8988T (cell line): ENCODE measurements at regions not wholly inside any gene's neighbourhood (a gene's known extent, or its start where the extent isn't known, plus 50 kb on each side); places are given as distances from the start of the nearest gene placed in this dataset.

Experiments used
- DNase-seq: peaks from one replicate; pipeline ENCODE4 v3.0.0; 2011

DNA sequence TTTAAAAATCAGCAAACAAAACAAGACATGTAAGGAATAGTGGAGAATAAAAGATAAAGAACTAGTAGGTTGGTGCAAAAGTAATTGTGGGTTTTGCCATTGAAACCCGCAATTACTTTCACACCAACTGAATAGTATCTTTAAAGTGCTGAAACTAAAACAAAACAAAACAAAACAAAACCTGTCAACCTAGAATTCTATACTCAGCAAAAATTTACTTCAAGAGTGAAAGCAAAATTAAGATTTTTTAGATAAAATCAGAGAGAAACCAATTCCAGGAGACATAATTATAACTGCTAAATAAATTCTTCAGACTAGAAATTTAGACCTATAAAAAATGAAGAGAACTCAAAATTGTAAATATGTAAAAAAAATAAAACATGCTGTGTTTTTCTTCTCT, 114.0 kb upstream of the TSPAN2 start:
- no peak for DNase-seq

DNA sequence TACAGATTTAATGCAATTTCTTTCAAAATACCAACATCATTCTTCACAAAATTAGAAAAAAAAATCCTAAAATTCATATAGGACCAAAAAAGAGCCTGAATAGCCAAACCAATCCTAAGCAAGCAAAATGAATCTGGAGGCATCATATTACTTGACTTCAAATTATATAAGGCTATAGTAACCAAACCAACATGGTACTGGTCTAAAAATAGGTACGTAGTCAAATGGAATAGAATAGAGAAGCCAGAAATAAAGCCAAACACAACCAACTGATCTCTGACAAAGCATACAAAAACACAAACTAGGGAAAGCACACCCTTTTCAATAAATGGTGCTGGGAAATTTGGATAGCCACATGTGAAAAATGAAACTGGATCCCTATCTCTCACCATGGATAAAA, 112.3 kb upstream of the TSPAN2 start:
- DNase-seq: no peak

DNA sequence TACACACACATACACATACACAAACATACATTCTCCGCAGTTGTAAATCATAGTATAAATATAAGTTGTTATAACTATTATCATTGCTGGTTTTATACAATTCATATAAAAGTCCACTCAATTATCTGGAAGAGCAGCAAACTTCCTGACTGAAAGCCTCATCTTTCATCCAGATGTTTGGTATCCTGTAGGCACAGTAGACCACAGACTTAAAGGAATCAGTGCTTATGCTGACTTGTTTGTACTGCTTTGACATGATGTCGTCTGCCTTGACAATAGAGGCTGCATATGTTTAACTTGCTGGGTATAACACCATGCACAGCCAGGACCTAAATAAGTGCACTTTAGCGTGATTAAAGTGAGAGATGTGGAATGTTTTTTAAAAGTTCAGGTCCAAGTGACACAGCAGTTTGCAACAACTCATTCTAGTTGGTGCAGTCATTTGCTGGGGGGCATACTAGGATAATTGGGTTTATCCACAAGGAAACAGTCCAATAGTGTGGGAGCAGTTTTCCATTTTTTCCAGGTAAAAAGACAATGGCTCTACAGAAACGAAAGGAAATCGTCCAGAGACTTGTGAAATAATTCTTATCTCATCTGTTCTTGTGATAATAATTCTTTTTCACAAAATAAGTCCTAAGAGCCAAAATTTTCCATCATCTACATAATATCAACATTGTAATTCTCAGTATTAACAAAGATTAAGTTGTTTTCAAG, 110.3 kb upstream of the TSPAN2 start:
- no peak for DNase-seq

GRCh38 chr1:115198938-115199337, 109.6 kb upstream of the TSPAN2 start:
- no peak for DNase-seq

- no peak for DNase-seq
Measured at GRCh38 chr1:115196296-115196695, 107.0 kb upstream of the TSPAN2 start.

GRCh38 chr1:115194506-115194905, 105.2 kb upstream of the TSPAN2 start:
- no peak for DNase-seq

DNA sequence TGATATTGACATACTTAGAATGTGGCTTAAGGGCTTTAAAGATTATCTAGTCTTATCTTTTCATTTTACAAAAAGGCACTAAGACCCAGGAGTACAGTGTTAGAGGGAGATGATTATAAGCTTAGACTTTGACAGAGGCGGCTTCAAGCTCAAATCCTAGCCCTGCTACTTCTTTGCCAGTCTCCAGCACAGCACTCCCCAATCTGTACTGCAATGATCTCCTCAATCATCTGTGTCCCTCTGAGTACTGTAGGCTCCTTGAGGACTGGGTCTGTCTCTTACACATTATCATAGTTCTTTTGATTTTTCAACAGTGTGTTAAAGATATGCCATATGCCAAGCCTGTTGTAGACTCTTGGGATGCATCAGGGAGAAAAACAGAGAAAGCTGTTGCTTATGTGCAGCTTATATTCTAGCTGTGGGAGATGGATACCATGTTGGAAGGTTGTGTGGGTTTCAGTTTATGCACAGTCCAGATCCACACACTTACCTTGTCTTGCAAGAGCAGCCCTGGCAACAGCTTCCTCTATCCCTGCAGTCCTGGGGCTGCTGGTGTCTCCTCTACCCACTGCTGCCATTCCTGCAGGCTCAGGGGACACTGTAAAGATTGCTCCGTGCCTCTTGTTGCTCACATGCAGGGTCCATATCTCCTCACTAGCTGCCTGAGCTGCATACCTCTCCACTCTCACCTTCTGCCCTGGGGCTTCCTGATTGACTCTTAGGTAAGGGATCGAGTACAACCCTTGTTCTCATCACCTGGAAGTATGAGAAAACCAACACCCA, 103.9 kb upstream of the TSPAN2 start:
- no peak for DNase-seq

GRCh38 chr1:115192200-115192767, 103.0 kb upstream of the TSPAN2 start:
- no peak for DNase-seq

- DNase-seq: no peak
Measured at GRCh38 chr1:115191691-115192090, 102.4 kb upstream of the TSPAN2 start.

DNA sequence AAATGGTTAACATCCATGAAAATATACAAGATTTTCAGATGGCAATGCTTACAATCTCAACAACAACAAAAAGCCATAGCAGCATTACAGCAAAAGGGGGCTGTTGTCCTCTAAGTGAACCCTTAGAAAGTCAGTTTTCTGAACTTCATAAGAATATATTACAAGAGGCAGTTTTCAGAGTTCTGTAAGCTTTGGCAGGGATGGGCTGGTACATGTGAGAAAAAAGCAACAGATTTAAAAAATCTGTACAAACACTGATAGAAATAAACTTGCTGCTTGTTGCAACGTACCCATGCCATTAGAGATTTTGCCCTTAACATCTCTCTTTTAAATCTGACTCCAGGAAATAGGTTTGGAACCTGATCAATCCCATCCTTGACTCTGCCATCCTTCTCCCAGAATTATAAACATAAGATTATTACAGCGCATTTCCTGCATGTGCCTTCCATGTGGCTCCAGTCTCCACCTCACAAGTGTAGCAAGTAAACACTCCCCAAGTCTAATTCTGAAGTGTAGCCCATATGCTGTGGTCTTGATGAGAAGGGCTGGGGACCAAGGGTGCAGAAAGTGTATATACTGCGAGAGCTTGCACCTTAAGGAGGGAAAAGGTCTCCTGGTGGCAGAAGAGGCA, 101.4 kb upstream of the TSPAN2 start:
- no peak for DNase-seq

- no peak for DNase-seq
Measured at GRCh38 chr1:115189814-115190539, 100.7 kb upstream of the TSPAN2 start.

- DNase-seq: no peak
Measured at GRCh38 chr1:115188680-115189395, 99.5 kb upstream of the TSPAN2 start.

- no peak for DNase-seq
Measured at GRCh38 chr1:115186711-115187265, 97.5 kb upstream of the TSPAN2 start.

DNA sequence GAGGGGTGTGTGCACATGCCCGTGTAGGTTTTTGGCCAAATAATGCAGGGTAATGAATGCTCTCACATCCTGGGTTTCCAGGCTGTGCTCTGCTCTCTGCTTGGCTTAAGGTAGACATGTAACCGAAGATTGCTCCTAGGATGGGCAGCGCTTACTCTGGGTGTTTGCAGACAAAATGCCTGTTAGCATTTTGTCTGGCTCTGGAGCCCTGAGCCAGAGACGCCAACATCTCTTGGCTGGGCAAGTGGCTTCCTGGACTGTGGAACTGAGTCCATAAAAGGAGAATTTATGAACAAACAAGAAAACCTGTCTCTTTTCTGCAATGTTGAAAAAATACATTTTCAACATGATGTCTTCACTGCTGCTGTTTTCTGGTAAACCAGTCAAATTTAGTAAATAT, 96.0 kb upstream of the TSPAN2 start:
- no peak for DNase-seq

GRCh38 chr1:115184951-115185331, 95.6 kb upstream of the TSPAN2 start:
- DNase-seq: no peak

DNA sequence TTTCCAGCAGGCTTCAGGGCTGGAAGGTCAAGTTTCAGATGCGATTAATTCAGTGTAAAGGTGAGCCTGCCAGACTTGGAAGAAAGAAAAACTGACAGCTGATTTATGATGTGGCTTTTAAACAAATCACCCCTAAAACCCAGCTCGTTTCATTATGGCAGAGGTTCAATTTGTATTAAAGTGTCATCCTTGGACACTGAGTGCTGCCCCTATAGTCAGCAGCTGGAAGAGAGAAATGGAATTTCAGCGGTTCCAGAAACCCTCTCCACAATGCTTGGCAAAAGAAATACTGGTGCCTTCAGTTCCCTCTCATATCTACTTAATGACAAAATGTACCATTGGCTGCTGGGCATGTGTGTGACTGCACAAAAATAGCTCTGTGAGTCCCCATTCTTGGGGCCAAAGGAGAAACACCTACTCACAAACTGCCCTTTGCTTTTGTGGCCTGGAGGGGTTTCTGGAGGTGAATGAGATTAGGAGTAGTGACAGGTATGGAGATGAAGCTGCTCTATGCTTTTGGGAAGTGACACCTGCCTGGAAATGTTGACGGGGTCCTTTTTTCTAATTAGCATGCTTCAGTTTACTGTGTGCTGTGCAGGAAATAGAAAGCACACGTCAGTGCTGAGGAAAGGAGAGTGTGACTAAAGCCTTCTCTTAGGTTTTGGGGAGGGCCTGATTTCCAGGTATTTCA, 95.1 kb upstream of the TSPAN2 start:
- no peak for DNase-seq

- DNase-seq: no peak
Measured at GRCh38 chr1:115183721-115184259, 94.5 kb upstream of the TSPAN2 start.

DNA sequence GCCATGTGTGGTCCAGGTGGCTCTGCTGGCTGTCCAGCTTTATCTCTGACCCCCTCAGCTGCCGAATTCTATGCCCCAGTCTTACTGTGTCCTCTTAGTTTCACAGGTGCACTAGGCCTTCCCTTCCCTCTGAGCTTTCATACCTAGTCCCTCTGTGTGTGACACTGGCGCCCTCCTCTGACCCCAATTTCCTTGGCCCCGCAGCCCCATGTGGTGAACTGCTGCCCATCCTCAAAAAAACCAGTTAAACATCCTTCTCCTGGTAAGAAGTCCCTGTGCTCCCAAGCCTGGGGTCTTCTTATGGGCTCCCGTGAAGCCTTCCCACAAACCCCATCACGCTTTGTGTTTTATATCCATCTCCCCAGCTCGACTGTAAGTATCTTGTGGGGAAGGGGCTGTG, 93.9 kb upstream of the TSPAN2 start:
- no peak for DNase-seq

DNA sequence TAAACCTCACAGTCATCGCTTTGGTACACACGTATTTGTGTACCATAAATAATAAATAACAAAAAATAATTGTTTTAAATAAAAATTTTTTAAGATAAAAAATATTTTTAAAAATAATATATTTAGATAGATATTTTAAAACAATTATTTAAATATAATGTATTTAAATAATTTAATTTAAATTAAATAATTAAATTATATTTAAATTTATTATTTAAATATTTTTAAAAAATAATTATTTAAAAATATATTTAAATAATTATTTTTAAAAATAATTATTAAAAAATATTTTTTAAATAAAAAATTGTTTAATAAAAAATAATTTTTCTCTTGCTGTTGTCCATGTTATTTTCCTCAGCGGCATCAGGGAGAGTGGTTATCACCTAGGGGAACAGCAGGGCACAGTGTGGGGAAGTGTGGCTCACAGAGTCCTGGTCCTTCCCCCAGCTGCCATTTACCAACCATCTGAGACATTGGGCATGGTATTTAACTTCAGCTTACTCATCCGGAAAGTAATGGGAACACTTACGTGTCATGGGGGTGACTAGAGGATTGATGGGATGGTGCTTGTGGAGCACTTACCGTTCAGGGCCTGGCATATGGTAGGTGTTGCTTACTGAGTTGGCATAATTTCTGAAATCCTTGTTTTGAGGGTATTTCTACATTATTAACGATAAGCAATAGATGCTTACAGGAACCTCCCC, 92.9 kb upstream of the TSPAN2 start:
- no peak for DNase-seq

DNA sequence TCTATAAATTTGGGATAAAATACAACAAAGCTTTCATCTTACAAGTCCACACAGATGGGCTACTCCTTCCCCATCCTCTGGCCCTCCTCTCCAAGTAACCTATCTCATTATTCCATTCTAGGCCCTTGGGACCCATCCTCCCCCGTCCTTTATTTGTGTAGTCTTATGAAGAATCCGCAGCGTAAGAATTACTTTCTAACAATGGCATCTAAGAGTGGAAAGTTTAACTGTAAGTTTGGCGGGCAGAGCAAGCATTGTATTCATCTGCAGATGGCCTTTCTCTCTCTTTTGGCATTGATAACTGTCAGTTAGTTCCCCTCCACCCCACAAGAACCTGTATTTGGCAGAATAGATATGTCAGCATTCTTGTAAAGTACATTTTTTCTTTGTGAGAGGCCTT, 91.9 kb upstream of the TSPAN2 start:
- no peak for DNase-seq
